ENCODE measurements at regions not wholly inside any gene's neighbourhood (a gene's known extent, or its start where the extent isn't known, plus 50 kb on each side); places are given as distances from the start of the nearest gene placed in this dataset.
"Not testable (repeated sequence)": the region's sequence is repeated elsewhere in the genome, so short reads cannot be mapped to it uniquely, and the experiment has no call there.

DNA sequence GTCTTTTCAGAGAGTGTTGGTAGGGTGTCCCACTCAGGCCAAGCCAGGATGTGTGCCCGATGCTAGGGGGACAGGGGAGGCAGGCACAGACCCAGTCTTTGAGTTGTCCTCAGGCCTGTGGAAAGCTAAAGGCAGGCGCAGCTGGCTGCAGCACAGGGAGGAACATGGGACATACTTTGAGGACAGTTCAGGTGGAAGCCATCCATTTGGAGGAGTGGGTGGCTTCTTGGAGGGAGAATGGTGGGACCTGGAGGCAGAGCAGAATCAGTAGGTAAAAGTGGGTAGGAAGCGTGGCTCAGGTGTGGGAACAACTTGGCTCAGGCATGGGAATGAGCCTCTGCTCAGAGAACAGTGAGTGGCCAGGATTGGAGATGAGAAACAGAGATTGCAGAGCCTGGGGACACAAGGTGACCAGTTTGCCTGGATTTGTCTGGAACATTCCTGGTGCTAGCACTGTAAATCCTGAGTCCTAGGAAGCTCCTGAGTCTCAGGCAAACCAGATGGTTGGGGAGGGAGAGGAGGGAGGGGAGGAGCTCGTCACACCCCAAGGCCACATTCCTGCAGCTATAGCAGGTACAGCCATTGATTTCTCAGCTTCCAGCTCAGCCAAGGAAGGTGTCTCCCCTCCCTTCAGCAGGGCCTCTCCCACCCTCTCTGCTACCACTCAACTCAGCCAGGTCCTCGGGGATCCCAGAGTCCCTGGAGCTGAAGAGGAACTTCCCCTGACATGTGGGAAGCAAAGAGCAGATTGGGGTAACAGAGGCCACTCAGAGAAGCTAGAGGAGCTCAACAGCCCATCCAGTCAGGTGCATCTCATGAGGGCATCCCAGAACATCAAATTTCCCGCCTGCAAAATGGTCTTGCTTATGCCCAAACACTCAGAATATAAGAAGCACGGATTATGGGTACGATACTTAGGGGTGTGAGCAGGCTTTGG lies 65.2 kb upstream of the TINAGL1 start:
- no peak for DNase-seq (ENCODE audit: low read depth)

DNA sequence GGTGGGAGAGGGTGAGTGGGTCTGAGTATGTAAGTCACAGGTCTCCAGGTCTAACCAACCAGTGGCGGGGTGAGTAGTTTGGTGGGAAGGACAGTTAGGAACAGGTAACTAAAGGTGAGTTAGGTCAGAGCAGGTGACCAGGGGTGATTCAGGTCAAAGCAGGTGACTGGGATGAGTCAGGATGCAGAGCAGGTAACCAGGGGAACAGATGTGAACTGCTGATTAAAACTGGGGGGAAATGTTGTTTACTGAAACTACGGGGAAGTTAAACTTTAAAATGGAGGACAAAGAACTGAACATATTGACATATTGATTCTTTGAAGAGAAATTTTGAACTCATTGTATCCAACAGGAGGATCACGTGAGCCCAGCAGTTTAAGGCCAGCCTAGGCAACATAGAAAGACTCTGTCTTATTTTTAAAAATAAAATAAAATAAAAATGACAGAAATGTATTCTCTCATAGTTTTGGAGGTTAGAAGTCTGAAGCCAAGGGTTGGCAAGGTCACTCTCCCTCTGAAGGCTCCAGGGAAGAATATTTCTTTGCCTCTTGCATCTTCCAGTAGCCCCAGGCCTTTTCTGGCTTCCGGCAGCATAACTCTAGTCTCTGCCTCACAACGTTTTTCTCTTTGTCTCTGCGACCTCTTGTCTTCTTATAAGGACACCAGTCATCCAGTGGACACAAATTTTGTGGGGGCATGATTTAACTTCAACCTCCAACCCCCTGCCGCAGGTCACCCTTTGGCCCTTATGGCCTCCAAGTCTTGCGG lies 64.3 kb upstream of the TINAGL1 start:
- no peak for DNase-seq (ENCODE audit: low read depth)

DNA sequence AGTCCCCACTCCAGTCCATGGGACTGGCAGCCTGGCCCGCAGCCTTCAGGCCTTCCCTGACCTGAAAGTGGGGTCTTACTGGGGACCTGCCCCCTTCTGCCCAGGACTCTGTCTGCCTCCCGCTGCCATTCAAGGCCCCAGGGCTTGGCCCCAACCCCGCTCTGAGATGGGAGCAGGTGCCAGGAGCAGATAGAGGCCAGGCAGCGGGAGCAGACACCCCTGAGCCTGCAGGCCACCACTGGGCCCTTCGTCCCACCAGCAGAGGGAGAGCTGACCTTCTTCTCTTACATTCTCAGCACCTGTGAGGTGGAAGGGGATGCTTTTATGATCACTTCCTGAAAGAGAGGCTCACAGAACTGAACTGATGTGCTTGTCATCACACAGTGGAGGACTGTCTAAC lies 62.2 kb upstream of the TINAGL1 start:
- no peak for DNase-seq (ENCODE audit: low read depth)

DNA sequence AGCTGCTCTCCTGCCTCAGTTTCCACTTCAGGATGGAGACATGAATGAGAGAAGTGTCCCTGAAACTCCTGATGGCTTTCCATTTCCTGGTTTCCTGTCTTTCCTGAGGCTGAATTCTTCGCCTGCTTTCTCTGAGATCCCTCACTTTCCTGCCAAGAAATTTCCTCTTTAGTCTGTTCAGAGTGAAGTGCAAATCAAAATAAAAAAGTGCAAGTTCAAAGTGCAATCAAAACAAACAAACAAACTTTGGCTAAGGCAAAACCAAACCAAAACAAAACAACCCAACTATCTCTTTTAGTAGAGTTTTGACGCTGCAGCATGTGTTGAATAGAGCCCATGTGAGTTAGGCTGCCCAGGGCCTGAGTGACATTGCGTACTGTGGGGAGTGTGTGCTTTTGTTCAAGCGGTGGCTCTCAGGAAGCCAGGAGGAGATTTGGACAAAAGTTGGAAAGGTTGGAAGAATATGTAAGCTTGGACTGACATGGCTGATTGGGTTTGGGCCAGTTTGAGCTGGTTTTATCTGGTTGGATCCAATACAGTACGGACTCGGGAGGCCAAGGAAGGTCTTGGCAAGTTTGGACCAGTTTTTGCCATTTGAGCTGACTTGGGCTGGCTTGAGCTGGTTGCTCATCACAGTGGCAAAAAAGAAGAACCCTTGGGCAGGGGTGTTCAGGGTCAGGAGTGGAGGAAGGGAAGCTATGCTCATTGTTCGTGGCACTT lies 61.1 kb upstream of the TINAGL1 start:
- no peak for DNase-seq (ENCODE audit: low read depth)

DNA sequence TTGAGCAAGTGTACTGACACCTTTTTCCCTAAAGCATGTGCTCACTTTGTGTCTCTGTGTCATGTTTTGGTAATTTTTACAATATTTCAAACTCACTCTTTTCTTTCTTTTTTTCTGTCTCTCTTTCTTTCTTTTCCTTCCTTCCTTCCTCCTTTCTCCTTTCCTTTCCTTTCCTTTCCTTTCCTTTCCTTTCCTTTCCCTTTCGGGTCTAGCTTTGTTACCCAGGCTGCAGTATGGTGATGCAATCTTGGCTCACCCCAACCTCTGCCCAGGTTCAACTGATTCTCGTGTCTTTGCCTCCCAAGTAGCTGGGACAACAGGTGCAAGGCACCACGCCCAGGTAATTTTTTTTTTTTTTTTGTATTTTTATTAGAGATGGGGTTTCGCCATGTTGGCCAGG lies 60.4 kb upstream of the TINAGL1 start:
- DNase-seq (ENCODE audit: low read depth) = no peak

DNA sequence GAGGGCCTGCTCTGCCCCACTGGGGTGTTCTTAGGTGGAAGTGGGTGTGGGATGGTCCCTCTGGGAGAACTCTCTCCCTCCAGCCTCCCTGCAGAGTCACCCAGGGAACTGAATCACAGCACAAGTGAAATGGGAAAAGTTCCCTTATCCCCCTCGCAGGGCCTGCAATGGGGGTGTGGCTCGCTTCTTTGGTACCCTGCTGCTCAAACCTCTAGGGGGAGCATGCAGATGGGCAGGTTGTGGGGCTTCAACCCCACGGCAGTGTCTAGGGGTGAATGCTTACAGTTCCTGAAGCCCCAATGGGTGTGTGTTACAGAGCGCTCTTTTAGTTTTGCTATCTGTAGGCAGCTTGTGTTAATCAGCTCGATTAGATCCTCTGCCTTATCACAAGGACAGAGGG lies 59.0 kb upstream of the TINAGL1 start:
- no peak for DNase-seq (ENCODE audit: low read depth)

DNA sequence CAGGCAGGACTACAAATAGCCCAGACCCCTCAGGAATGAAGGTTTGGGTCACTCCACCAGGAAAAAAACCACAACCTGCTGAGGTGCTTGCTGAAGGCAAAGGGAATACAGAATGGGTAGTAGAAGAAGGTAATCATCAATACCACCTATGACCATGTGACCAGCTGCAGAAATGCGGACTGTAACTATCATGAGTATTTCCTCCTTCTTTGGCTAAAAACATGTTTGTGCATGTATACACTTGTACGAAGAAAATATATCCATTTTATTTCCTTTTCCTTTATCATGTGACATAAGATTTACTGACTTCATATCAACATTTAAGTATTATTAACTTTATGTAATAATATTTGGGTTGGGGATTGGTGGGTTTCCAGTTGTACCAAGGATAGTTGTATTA lies 58.3 kb upstream of the TINAGL1 start:
- DNase-seq (ENCODE audit: low read depth) = not testable (repeated sequence)

DNA sequence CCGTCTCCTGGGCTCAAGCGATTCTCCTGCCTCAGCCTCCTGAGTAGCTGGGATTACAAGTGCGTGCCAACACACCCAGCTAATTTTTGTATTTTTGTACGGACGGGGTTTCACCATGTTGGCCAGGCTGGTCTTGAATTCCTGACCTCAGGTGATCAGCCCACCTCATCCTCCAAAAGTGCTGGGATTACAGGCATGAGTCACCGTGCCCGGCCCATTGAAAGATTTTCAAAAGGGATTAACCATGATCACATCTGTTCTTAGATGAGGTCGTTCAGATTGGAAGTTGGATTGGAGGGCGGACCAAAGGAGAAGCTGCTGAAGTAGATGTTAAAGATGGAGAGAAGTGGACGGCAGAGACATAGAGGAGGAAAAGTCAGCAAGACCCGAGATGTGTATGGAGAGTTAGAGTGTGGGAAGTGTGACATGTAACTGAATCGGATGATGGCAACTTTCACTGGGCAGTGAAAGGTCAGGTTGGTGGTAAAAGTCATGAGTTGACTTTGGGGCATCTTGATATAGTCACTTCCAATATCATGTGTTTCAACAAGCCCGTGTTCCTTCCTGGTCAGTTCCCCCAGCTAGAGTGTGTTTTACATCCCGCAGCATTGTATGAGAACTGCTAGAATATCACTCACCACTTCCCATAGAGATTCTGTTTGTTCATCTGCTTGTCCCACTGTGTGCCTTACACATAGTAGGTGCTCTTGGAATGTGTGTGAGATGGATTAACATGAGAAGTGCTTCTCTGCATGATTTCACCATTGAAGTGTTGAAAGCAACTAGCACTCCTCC lies 54.4 kb upstream of the TINAGL1 start:
- no peak for DNase-seq (ENCODE audit: low read depth)

DNA sequence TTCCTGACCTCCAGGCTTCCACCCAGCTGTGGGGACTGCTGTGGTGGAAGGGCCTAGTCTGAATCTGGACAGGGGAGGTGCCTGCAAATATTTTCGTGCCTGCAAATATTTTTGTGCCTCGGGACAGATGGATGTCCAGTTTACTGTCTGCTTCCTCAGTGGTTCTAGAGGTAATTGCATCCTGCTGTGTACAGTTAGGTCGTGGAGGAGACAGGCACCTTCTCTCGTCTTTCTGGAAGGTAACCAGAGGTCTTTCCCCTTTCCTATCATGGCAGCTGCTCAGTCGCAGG lies 53.8 kb upstream of the TINAGL1 start:
- no peak for DNase-seq (ENCODE audit: low read depth)

DNA sequence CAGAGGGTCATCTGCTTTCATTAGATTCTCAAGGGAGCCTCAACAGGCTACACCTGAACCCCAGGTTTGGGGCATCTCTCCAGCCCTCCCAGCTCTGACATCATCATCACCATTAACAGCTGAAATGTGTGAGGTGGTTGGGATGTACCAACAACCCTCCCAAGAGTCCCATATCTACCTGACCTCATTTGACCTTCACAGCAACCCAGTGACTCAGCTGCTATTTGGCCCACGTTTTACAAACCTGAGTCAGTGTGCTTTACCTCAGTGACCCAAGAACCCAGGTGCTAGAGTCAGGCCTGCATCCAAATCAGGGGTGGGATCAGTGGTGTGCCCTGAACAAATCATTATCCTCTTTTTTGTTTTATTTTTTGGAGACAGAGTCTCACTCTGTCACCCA lies 53.3 kb upstream of the TINAGL1 start:
- no peak for DNase-seq (ENCODE audit: low read depth)

DNA sequence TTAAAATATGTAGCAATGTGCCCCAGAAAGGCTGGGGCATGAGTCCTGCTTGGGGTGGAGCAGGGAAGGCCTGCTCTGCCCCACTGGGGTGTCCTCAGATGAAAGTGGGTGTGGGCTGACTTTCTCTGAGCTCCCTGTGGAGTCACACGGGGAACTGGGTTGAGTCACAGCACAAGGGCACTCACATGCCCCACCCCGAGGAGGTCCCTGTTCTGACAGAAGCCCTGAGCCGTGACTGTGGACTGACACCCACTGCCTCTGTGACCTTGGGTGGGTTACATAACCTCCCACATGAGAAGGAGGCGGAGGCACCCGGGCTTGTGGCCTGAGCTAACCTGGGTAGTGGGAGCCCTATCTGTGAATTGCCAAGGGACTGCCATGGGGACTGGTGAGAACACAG lies 52.5 kb upstream of the TINAGL1 start:
- no peak for DNase-seq (ENCODE audit: low read depth)

DNA sequence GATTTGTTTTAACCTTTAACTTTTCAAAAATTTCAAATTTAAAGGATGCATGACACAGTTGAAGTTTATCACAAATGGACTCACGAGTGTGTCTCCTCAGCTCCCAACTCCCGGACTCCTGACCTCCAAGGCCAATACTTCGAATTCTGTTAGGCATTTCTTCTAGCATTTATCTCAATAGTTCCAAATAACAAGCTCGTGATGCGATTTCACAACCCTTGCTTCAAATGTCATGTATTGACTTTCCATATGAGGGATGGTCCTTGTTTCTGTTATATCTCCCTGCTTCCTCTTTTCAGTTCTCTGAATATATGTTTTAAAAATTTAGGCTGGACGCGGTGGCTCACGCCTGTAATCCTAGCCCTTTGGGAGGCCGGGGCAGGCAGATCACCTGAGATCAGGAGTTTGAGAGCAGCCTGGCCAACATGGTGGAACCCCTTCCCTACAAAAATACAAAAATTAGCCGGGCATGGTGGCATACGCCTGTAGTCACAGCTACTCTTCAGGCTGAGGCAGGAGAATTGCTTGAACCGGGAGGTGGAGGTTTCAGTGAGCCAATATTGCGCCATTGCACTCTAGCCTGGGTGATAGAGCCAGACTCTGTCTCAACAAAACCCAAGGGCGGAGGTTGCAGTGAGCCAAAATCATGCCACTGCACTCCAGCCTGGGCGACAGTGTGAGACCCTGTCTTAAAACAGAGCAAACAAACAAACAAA lies 52.0 kb upstream of the TINAGL1 start:
- DNase-seq (ENCODE audit: low read depth) = no peak

Data from activated T-cell treated with anti-CD3 and anti-CD28 coated beads for 48 hours (primary cell).